ENCODE measurements at regions not wholly inside any gene's neighbourhood (a gene's known extent, or its start where the extent isn't known, plus 50 kb on each side); places are given as distances from the start of the nearest gene placed in this dataset.

- WGBS: 23% methylated on average over 4 of the region's 4 CpGs
- no peak overlapping the region for H3K9ac ChIP-seq (ENCODE audit: low read depth in 1 of 2, low read length in 2 of 2)
- no peak for DNase-seq (ENCODE audit: low spot score)
- H3K27ac ChIP-seq (ENCODE audit: low read depth in 1 of 2, low read length in 2 of 2): no peak overlapping the region
- no peaks in the 10 kb centered on the region for H3K4me1 ChIP-seq (ENCODE audit: control insufficient read depth in 4 of 4, insufficient read depth in 4 of 4, low read length in 3 of 4)
- H3K4me3 ChIP-seq (ENCODE audit: low read depth in 1 of 3, low read length in 3 of 3): no peak overlapping the region
- no peaks in the 10 kb centered on the region for H3K9me3 ChIP-seq (ENCODE audit: control insufficient read depth in 4 of 4, low read length in 3 of 4)
- no peak for TF ChIP-seq FOXA1 (IDR thresholded peaks at IDR 0.05)
- TF ChIP-seq ATF3 (IDR thresholded peaks at IDR 0.05): no peak
- no peak for TF ChIP-seq RXRA (IDR thresholded peaks at IDR 0.05)
- no peak for TF ChIP-seq FOXA2 (IDR thresholded peaks at IDR 0.05)
- TF ChIP-seq SP1 (IDR thresholded peaks at IDR 0.05): no peak
- no peak for TF ChIP-seq HNF4A (conservative IDR thresholded peaks at IDR 0.05)
- TF ChIP-seq JUND (IDR thresholded peaks at IDR 0.05): no peak
- TF ChIP-seq EGR1 (IDR thresholded peaks at IDR 0.05; ENCODE audit: low read depth in 2 of 2): no peak
- no peak for TF ChIP-seq NR2F2 (IDR thresholded peaks at IDR 0.05)
- TF ChIP-seq GABPA (IDR thresholded peaks at IDR 0.05 in 1 of 2, conservative IDR thresholded peaks at IDR 0.05 in 1 of 2): no peak
- TF ChIP-seq, protein P1, sequence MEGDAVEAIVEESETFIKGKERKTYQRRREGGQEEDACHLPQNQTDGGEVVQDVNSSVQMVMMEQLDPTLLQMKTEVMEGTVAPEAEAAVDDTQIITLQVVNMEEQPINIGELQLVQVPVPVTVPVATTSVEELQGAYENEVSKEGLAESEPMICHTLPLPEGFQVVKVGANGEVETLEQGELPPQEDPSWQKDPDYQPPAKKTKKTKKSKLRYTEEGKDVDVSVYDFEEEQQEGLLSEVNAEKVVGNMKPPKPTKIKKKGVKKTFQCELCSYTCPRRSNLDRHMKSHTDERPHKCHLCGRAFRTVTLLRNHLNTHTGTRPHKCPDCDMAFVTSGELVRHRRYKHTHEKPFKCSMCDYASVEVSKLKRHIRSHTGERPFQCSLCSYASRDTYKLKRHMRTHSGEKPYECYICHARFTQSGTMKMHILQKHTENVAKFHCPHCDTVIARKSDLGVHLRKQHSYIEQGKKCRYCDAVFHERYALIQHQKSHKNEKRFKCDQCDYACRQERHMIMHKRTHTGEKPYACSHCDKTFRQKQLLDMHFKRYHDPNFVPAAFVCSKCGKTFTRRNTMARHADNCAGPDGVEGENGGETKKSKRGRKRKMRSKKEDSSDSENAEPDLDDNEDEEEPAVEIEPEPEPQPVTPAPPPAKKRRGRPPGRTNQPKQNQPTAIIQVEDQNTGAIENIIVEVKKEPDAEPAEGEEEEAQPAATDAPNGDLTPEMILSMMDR (IDR thresholded peaks at IDR 0.05; ENCODE audit: low read depth, low read length, missing input control): no peak
- TF ChIP-seq, protein P2, sequence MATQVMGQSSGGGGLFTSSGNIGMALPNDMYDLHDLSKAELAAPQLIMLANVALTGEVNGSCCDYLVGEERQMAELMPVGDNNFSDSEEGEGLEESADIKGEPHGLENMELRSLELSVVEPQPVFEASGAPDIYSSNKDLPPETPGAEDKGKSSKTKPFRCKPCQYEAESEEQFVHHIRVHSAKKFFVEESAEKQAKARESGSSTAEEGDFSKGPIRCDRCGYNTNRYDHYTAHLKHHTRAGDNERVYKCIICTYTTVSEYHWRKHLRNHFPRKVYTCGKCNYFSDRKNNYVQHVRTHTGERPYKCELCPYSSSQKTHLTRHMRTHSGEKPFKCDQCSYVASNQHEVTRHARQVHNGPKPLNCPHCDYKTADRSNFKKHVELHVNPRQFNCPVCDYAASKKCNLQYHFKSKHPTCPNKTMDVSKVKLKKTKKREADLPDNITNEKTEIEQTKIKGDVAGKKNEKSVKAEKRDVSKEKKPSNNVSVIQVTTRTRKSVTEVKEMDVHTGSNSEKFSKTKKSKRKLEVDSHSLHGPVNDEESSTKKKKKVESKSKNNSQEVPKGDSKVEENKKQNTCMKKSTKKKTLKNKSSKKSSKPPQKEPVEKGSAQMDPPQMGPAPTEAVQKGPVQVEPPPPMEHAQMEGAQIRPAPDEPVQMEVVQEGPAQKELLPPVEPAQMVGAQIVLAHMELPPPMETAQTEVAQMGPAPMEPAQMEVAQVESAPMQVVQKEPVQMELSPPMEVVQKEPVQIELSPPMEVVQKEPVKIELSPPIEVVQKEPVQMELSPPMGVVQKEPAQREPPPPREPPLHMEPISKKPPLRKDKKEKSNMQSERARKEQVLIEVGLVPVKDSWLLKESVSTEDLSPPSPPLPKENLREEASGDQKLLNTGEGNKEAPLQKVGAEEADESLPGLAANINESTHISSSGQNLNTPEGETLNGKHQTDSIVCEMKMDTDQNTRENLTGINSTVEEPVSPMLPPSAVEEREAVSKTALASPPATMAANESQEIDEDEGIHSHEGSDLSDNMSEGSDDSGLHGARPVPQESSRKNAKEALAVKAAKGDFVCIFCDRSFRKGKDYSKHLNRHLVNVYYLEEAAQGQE (IDR thresholded peaks at IDR 0.05): no peak
- TF ChIP-seq TAF1 (conservative IDR thresholded peaks at IDR 0.05): no peak
- no peaks in the 10 kb centered on the region for H3K27me3 ChIP-seq (ENCODE audit: control insufficient read depth in 4 of 4, insufficient read depth in 4 of 4, low read length in 3 of 4)
- no peaks in the 10 kb centered on the region for H3K36me3 ChIP-seq (ENCODE audit: control insufficient read depth in 4 of 4, insufficient read depth in 3 of 4, low read depth in 1 of 4, low read length in 3 of 4)
These were observed 450.2 kb upstream of the MDGA2 start for GRCh38 chr14:48125654-48126053.

DNA sequence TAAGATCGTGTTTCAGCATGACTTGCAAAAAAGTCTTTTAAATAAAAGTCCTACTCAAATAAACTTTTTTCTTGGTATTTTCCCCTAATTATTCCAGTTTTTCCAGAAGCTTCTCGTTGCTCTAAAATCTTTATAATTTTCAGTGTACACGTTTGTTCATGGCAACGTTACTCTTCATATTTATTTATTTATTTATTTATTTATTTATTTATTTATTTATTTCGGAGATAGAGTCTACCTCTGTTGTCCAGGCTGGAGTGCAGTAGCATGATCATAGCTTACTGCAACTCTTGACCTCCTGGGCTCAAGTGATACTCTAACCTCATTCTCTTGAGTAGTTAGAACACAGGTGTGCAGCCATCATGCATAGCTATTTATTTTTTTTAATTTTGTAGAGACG, 438.3 kb upstream of the MDGA2 start:
- H3K4me3 ChIP-seq (ENCODE audit: low read depth in 1 of 3, low read length in 3 of 3): no peak overlapping the region
- no peaks in the 10 kb centered on the region for H3K4me1 ChIP-seq (ENCODE audit: control insufficient read depth in 4 of 4, insufficient read depth in 4 of 4, low read length in 3 of 4)
- no peak for DNase-seq (ENCODE audit: low spot score)
- WGBS: 79% methylated on average over 6 of the region's 6 CpGs
- H3K27me3 ChIP-seq (ENCODE audit: control insufficient read depth in 4 of 4, insufficient read depth in 4 of 4, low read length in 3 of 4): no peaks in the 10 kb centered on the region
- H3K36me3 ChIP-seq (ENCODE audit: control insufficient read depth in 4 of 4, insufficient read depth in 3 of 4, low read depth in 1 of 4, low read length in 3 of 4): no peaks in the 10 kb centered on the region
- no peak overlapping the region for H3K9ac ChIP-seq (ENCODE audit: low read depth in 1 of 2, low read length in 2 of 2)
- H3K9me3 ChIP-seq (ENCODE audit: control insufficient read depth in 4 of 4, low read length in 3 of 4): no peaks in the 10 kb centered on the region
- no peak overlapping the region for H3K27ac ChIP-seq (ENCODE audit: low read depth in 1 of 2, low read length in 2 of 2)
- TF ChIP-seq FOXA1 (IDR thresholded peaks at IDR 0.05): no peak

GRCh38 chr14:48111151-48111550, 435.7 kb upstream of the MDGA2 start:
- Histone ChIP-seq H3K9ac (ENCODE audit: low read depth in 1 of 2, low read length in 2 of 2) (no peak overlapping the region), H3K27me3 (ENCODE audit: control insufficient read depth in 4 of 4, insufficient read depth in 4 of 4, low read length in 3 of 4) (peaks cover 0 to 1% (median 0%) of the 10 kb centered on the region in 4 donors), H3K4me1 (ENCODE audit: control insufficient read depth in 4 of 4, insufficient read depth in 4 of 4, low read length in 3 of 4) (no peaks in the 10 kb centered on the region), H3K36me3 (ENCODE audit: control insufficient read depth in 4 of 4, insufficient read depth in 3 of 4, low read depth in 1 of 4, low read length in 3 of 4) (no peaks in the 10 kb centered on the region), H3K27ac (ENCODE audit: low read depth in 1 of 2, low read length in 2 of 2) (no peak overlapping the region), H3K4me3 (ENCODE audit: low read depth in 1 of 3, low read length in 3 of 3) (no peak overlapping the region), H3K9me3 (ENCODE audit: control insufficient read depth in 4 of 4, low read length in 3 of 4) (no peaks in the 10 kb centered on the region)
- whole genome bisulfite sequencing: 51% methylated on average over 3 of the region's 3 CpGs
- TF ChIP-seq, protein P2 (IDR thresholded peaks at IDR 0.05): no peak
- TF ChIP-seq SP1 (IDR thresholded peaks at IDR 0.05): no peak
- TF ChIP-seq RAD21 (IDR thresholded peaks at IDR 0.05): no peak
- no peak for TF ChIP-seq MAX (IDR thresholded peaks at IDR 0.05)
- no peak for DNase-seq (ENCODE audit: low spot score)
